Karpas-422 (cell line): ENCODE measurements at regions not wholly inside any gene's neighbourhood (a gene's known extent, or its start where the extent isn't known, plus 50 kb on each side); places are given as distances from the start of the nearest gene placed in this dataset.

Experiments
- DNase-seq: peaks from one replicate; pipeline ENCODE4 v3.0.0-alpha.2; 2015
- H2AFZ ChIP-seq: fragments of 200-600 bp; sonication (generic); 2 replicates; pipeline ENCODE4 v1.6.1; 2014; ENCODE audit warnings: antibody characterized with exemption, low read length, mixed read lengths
- H3K27ac ChIP-seq: fragments of 200-600 bp; sonication (generic); 2 replicates; pipeline ENCODE4 v1.5.1; 2014; ENCODE audit warnings: mild to moderate bottlenecking, low read length, moderate library complexity
- H3K27me3 ChIP-seq: fragments of 200-600 bp; sonication (generic); 2 replicates; pipeline ENCODE4 v1.6.1; 2014; ENCODE audit warnings: low read length, mixed read lengths
- H3K36me3 ChIP-seq: fragments of 200-600 bp; sonication (generic); 2 replicates; pipeline ENCODE4 v1.6.1; 2014; ENCODE audit warnings: low read length, mixed read lengths; ENCODE audit not compliant: insufficient read depth
- H3K4me1 ChIP-seq: fragments of 200-600 bp; sonication (generic); 2 replicates; pipeline ENCODE4 v1.6.1; 2014; ENCODE audit warnings: mild to moderate bottlenecking, low read length, mixed read lengths
- H3K4me2 ChIP-seq: fragments of 200-600 bp; sonication (generic); 2 replicates; pipeline ENCODE4 v1.6.1; 2014; ENCODE audit warnings: low read length, low read depth, mild to moderate bottlenecking; ENCODE audit not compliant: poor library complexity, severe bottlenecking
- H3K4me3 ChIP-seq: fragments of 200-600 bp; sonication (generic); 2 replicates; pipeline ENCODE4 v1.5.1; 2014; ENCODE audit warnings: mild to moderate bottlenecking, antibody characterized with exemption, low read length, mixed read lengths
- H3K79me2 ChIP-seq: fragments of 200-600 bp; sonication (generic); 2 replicates; pipeline ENCODE4 v1.6.1; 2014; ENCODE audit warnings: mild to moderate bottlenecking, low read length, mixed read lengths
- H3K9ac ChIP-seq: fragments of 200-600 bp; sonication (generic); 2 replicates; pipeline ENCODE4 v1.6.0; 2014; ENCODE audit warnings: low read length
- H3K9me2 ChIP-seq: fragments of 200-600 bp; sonication (generic), shearing (Covaris generic); replicated peaks from 2 replicates; pipeline ENCODE4 v1.6.0; 2014; ENCODE audit warnings: mild to moderate bottlenecking, low read length, moderate library complexity; ENCODE audit not compliant: insufficient read depth
- H3K9me3 ChIP-seq: fragments of 300-700, 200-600 bp; sonication (generic); 2 replicates; pipeline ENCODE4 v1.6.1; 2014; ENCODE audit warnings: low read length, mixed read lengths
- H4K20me1 ChIP-seq: fragments of 200-600 bp; sonication (generic); 2 replicates; pipeline ENCODE4 v1.6.1; 2014; ENCODE audit warnings: mild to moderate bottlenecking, antibody characterized with exemption, low read length, low read depth; ENCODE audit not compliant: insufficient read depth

DNA sequence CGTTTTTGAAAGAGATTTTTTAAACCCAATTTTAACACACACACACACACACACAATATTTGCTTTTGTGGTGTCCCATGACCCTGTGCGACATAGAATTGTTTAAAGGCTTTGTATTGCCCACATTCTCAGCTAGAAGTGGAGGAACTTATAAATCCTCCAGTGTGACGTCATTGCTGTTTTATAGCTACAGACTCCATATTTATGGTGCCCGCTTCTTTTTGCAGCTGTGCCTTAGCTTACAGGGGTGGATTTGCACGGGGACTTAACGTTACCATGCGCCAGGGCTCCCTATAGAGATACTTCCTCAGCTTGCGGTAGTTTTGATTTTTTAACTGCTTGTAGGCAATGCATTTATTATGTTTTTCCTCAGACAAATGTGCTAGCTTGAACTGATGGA is 101.9 kb upstream of the SMIM21 start:
- no peaks in the 10 kb centered on the region for H3K79me2 ChIP-seq
- H3K9ac ChIP-seq: no peak overlapping the region
- no peak overlapping the region for H2AFZ ChIP-seq
- peaks cover 3% of the 10 kb centered on the region; the same call in 1 of the 2 replicates for H3K27me3 ChIP-seq
- H3K4me3 ChIP-seq: no peak overlapping the region
- no peak overlapping the region for H3K27ac ChIP-seq
- no peaks in the 10 kb centered on the region for H3K9me3 ChIP-seq
- no peaks in the 10 kb centered on the region for H3K36me3 ChIP-seq
- DNase-seq: no peak
- no peaks in the 10 kb centered on the region for H3K9me2 ChIP-seq
- no peak overlapping the region for H3K4me2 ChIP-seq
- H3K4me1 ChIP-seq: no peaks in the 10 kb centered on the region
- no peaks in the 10 kb centered on the region for H4K20me1 ChIP-seq

DNA sequence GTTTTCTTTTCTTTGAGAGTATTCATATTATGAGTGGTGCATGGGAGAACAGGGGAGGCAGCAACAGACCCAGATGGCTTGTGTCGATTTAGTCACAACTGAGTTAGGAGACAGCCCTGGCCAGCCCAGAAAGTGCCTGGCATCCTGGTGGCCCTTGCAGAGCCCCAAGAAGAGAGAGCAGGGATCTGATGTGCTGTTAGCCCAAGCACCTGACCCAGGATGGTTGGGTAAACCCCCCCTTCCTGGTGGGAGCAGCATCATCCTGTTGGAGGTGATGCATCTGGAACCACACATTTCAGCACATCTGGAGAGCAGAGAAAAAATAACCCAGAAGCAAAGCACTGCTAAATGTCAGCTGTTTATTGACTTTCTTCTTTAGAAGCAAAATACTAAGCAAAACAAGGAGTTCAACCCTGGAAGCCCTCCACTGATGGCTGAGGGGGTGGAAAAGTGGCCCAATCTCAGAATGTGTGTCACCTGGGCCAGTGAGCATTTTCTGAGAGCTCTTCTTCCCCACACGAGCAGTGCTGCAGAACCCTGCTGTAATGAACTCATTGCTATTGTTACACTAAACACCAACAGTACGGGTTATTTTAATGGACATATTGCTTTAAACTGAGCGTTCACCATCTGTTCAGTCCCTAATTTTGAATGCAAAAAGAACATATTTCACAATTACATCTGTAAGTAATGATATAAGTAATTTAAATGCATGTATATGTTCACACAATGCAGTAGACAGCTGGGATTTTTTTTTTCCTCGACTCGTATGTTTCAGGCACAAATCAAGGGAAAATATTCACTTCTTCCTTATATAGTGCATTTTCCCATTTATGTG is 100.6 kb upstream of the SMIM21 start:
- no peak for DNase-seq

DNA sequence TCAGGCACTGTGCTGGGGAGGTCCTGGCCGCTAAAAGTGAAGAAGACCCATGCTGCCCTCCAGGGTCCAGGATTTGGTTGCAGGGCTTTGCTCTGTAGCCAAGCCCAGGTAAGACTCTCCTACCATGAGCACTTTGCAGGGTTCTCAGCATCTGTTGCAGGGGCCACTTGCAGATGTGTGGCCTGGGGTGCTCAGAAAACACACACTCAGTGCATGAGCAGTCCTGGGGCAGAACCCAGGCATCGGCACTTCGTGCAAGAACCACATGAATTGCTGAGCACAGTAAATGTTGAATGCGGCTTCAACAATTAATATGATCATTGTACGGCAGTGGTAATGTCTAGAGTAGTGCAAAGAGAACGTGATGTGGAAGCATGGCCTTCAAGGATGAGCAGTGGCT is 98.5 kb upstream of the SMIM21 start:
- no peak overlapping the region for H3K27ac ChIP-seq
- H3K27me3 ChIP-seq: peaks cover 3% of the 10 kb centered on the region; the same call in 1 of the 2 replicates
- H3K9me2 ChIP-seq: no peaks in the 10 kb centered on the region
- H3K4me2 ChIP-seq: no peak overlapping the region
- H3K9ac ChIP-seq: no peak overlapping the region
- H3K79me2 ChIP-seq: no peaks in the 10 kb centered on the region
- H3K9me3 ChIP-seq: no peaks in the 10 kb centered on the region
- H2AFZ ChIP-seq: no peak overlapping the region
- H3K4me1 ChIP-seq: no peaks in the 10 kb centered on the region
- H4K20me1 ChIP-seq: no peaks in the 10 kb centered on the region
- no peaks in the 10 kb centered on the region for H3K36me3 ChIP-seq
- H3K4me3 ChIP-seq: no peak overlapping the region
- DNase-seq: no peak

More for the DNA sequence above, 100.6 kb upstream of the SMIM21 start:
- H3K4me2 ChIP-seq: no peak overlapping the region
- no peaks in the 10 kb centered on the region for H3K9me2 ChIP-seq
- no peaks in the 10 kb centered on the region for H3K36me3 ChIP-seq
- no peak overlapping the region for H3K27ac ChIP-seq
- no peaks in the 10 kb centered on the region for H3K4me1 ChIP-seq
- H3K79me2 ChIP-seq: no peaks in the 10 kb centered on the region
- no peak overlapping the region for H2AFZ ChIP-seq
- H3K9me3 ChIP-seq: no peaks in the 10 kb centered on the region
- no peak overlapping the region for H3K9ac ChIP-seq
- no peak overlapping the region for H3K4me3 ChIP-seq
- H4K20me1 ChIP-seq: no peaks in the 10 kb centered on the region
- H3K27me3 ChIP-seq: peaks cover 3% of the 10 kb centered on the region; the same call in 1 of the 2 replicates

DNA sequence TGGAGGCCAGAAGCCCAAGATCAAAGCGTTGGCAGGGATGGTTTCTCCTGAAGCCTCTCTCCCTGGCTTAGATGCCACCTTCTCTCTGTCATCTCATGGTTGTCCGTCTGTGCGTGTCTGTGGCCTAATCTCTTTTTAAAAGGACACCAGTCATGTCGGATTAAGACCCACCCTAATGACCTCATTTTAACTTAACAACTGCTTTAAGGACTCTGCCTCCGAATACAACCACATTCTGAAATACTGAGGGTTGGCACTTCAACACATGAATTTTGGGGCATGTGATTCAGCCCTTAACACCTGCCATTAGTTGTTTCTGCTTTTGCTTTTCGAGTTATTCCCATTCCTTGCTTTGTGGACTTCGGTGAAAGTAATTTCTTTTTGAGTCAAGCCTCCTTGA is 97.8 kb upstream of the SMIM21 start:
- no peaks in the 10 kb centered on the region for H3K4me1 ChIP-seq
- no peak overlapping the region for H2AFZ ChIP-seq
- H3K27me3 ChIP-seq: peaks cover 3% of the 10 kb centered on the region; the same call in 1 of the 2 replicates
- no peaks in the 10 kb centered on the region for H3K9me3 ChIP-seq
- H4K20me1 ChIP-seq: no peaks in the 10 kb centered on the region
- DNase-seq: no peak
- H3K79me2 ChIP-seq: no peaks in the 10 kb centered on the region
- H3K36me3 ChIP-seq: no peaks in the 10 kb centered on the region
- H3K9me2 ChIP-seq: no peaks in the 10 kb centered on the region
- H3K9ac ChIP-seq: no peak overlapping the region
- no peak overlapping the region for H3K4me3 ChIP-seq
- no peak overlapping the region for H3K27ac ChIP-seq
- no peak overlapping the region for H3K4me2 ChIP-seq

DNA sequence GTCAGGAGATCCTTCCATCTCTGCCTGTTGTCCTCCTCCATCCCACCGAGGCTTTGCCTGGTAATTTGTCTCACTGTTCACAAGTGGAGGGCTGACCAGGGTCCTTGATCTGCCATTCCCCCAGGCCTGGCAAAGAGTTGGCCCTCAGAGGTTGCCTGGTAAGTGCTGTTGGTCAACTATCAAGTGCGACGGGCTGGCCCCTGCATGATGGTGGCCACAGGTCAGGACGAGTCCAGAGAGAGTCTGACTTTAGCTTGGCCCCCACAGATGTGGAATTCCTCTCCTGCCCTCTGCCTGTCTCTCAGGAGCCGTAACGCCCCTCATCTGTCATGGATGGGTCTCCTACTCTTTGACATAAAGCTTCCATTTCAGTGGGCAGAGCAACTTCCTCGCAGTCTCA is 97.3 kb upstream of the SMIM21 start:
- no peaks in the 10 kb centered on the region for H4K20me1 ChIP-seq

DNA sequence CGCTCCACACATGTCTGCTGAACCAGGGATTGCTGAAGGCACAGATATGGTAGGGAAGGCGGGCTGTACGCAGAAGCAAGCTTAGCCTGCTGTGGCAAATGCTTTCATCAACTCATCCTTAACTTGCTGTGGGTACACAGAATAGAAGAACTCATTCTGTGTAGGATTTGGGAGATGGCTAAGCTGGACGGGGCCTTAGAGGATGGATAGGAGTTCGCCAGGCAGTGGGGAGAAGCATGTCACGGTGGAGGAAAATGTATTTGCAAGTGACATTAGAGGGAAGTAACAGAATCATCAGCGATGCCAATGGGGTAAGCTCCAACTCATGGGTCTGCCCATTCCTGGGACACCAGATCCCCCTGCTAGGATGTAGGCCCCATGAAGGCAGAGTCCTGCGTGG is 96.7 kb upstream of the SMIM21 start:
- Histone ChIP-seq H3K4me2 (no peak overlapping the region), H3K9me3 (no peaks in the 10 kb centered on the region), H3K4me1 (no peaks in the 10 kb centered on the region), H3K27me3 (peaks cover 3% of the 10 kb centered on the region; the same call in 1 of the 2 replicates), H3K9ac (no peak overlapping the region), H2AFZ (no peak overlapping the region), H3K9me2 (no peaks in the 10 kb centered on the region), H3K27ac (no peak overlapping the region), H4K20me1 (no peaks in the 10 kb centered on the region), H3K4me3 (no peak overlapping the region), H3K36me3 (no peaks in the 10 kb centered on the region), H3K79me2 (no peaks in the 10 kb centered on the region)
- no peak for DNase-seq

More for the DNA sequence above, 97.3 kb upstream of the SMIM21 start:
- no peak overlapping the region for H2AFZ ChIP-seq
- no peak overlapping the region for H3K4me2 ChIP-seq
- H3K9me3 ChIP-seq: no peaks in the 10 kb centered on the region
- no peak overlapping the region for H3K9ac ChIP-seq
- H3K27me3 ChIP-seq: peaks cover 3% of the 10 kb centered on the region; the same call in 1 of the 2 replicates
- H3K4me3 ChIP-seq: no peak overlapping the region
- H3K27ac ChIP-seq: no peak overlapping the region
- H3K36me3 ChIP-seq: no peaks in the 10 kb centered on the region
- no peak for DNase-seq
- H3K79me2 ChIP-seq: no peaks in the 10 kb centered on the region
- H3K9me2 ChIP-seq: no peaks in the 10 kb centered on the region
- H3K4me1 ChIP-seq: no peaks in the 10 kb centered on the region

DNA sequence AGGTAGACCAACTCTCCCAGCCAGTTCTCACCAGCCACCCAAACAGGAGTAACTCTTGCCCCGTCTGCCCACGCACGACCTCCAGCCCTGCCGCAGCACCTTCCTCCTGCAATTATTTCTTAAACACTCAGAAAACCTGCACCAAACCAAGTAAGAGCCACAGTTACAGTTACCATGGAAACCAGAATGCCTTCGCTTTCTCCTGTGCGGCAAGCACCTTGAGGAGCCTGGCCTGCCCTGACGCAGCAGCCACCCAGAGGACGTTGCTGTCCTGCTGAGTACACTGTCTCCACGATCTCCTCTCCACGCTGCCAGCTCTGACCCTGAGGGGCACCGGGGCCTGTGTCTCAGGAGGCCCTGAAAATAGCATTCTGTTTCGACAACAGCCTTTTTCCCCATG is 94.3 kb upstream of the SMIM21 start:
- Histone ChIP-seq H3K27me3 (no peaks in the 10 kb centered on the region), H3K4me2 (no peak overlapping the region), H3K9me2 (no peaks in the 10 kb centered on the region), H3K79me2 (no peaks in the 10 kb centered on the region), H3K4me3 (no peak overlapping the region), H3K36me3 (no peaks in the 10 kb centered on the region), H3K4me1 (no peaks in the 10 kb centered on the region), H4K20me1 (no peaks in the 10 kb centered on the region), H3K9me3 (no peaks in the 10 kb centered on the region), H3K27ac (no peak overlapping the region), H3K9ac (no peak overlapping the region), H2AFZ (no peak overlapping the region)
- DNase-seq: no peak

DNA sequence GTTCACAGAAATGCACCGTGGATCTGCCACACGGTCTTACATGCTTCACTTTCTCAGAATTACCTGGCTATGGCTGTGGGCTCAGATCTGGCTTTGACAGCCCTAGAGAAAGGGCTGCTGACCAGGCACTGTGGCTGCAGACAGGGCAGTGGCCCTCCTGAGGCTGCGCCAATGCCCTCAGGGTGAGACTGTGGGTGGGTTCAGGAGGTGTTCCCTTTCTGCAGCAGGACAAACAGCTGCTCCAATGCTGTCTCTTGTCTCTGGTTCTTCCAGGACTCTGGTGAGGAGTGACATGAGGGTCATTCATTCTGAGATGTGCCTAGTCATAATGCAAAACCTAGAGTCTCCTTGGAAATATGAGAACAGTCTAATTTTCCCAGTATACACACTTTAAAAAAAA is 90.5 kb upstream of the SMIM21 start:
- no peaks in the 10 kb centered on the region for H3K4me1 ChIP-seq
- no peaks in the 10 kb centered on the region for H4K20me1 ChIP-seq
- DNase-seq: no peak

More for the DNA sequence above, 90.5 kb upstream of the SMIM21 start:
- Histone ChIP-seq H3K4me3 (no peak overlapping the region), H3K27ac (no peak overlapping the region), H3K36me3 (no peaks in the 10 kb centered on the region), H3K9me2 (no peaks in the 10 kb centered on the region), H3K4me2 (no peak overlapping the region), H3K9ac (no peak overlapping the region), H3K27me3 (no peaks in the 10 kb centered on the region), H3K9me3 (no peaks in the 10 kb centered on the region), H2AFZ (no peak overlapping the region), H3K79me2 (no peaks in the 10 kb centered on the region)
